GM12874 (cell line): ENCODE measurements at regions not wholly inside any gene's neighbourhood (a gene's known extent, or its start where the extent isn't known, plus 50 kb on each side); places are given as distances from the start of the nearest gene placed in this dataset.

Experiments used
- TF ChIP-seq, protein P1 (sequence below): IDR thresholded peaks from 2 replicates; pipeline ENCODE4 v1.5.1; 2011; ENCODE audit warnings: low read depth, mild to moderate bottlenecking, control low read depth, low read length, moderate library complexity; ENCODE audit not compliant: insufficient read depth

DNA sequence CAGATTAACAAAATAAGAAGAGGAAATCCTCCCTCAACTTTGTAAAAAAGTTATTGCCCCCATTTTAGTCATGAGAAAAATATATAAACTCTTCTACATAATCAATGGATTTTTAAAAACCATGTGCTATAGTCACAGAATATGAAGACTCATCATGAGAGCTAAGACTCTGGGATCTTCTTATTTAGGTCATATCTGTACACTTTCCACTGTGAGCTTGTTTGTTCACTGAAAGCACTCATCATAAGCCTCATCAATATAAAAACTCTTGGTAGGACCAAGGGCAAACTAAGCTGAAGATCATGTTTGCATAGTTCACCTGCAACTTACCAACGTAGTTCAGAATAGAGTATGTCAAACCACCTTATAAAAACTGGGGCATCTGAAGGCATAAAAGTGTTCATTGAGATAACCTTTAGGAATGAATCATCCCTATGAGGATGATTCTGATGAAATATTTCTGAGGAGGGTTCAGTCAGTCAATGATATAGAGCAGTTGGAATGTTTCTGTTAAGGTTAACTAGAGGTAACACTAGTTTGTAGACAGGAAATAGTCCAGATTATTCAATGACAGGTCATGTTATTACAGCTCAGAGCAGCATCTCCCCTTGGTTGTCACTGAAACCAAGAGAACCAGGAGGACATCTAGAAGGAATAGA lies 289.9 kb upstream of the SMC2 start:
- TF ChIP-seq, protein P1, sequence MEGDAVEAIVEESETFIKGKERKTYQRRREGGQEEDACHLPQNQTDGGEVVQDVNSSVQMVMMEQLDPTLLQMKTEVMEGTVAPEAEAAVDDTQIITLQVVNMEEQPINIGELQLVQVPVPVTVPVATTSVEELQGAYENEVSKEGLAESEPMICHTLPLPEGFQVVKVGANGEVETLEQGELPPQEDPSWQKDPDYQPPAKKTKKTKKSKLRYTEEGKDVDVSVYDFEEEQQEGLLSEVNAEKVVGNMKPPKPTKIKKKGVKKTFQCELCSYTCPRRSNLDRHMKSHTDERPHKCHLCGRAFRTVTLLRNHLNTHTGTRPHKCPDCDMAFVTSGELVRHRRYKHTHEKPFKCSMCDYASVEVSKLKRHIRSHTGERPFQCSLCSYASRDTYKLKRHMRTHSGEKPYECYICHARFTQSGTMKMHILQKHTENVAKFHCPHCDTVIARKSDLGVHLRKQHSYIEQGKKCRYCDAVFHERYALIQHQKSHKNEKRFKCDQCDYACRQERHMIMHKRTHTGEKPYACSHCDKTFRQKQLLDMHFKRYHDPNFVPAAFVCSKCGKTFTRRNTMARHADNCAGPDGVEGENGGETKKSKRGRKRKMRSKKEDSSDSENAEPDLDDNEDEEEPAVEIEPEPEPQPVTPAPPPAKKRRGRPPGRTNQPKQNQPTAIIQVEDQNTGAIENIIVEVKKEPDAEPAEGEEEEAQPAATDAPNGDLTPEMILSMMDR, result no peak

DNA sequence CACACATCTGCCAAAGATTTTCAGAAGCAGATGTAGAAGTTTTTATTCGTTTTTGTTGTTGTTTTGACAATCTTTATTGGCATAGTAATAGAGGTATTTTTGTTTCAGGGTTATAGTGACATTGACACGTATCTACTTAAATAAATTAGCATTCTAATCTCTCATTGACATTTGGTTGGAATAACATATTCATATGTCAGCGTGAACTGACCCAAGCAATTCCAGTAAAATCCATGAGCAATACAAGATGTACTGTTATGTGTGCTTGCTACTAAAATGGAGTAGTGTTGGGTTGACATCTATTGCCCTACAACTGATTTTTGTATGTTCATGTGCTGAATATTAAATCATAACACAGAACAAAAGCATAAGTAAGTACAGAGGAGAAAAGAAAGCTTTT lies 284.4 kb upstream of the SMC2 start:
- TF ChIP-seq, protein P1, result no peak

DNA sequence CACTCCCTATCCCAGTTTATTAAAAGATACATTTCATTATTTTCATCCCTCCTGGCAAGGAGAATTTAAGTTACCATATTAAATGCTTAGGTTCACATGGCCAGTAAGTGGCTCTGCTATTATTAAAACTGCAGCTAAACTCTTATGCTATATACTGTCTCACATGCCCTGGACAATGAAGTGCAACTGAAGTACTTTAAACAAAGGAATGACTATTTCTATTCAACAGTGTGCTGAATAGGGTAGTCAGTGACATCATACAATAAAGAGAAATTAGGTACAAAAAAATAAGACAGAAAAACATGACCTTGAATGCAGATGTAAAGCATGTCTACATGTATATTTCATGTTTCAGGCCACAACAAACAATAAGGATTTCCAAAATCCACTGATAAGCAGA lies 282.6 kb upstream of the SMC2 start:
- TF ChIP-seq, protein P1, result no peak

DNA sequence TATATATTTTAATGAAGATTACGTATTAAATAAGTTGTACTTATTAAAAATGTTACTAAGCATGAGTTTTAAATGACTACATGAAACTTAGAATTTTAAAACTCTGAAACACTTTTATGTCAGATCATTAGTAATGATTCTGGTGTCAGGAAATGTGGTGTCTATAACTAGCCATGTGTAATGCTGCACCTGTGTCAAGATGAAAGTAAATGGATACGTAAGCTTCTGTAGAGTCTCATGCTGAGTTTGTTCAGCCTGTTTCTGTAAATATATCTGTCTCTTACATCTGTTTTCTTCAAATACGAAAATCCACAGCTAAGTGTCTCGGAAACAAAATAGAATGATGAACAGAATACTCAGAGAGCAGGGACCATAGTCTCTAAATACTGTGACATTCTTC lies 278.0 kb upstream of the SMC2 start:
- TF ChIP-seq, protein P1, result no peak

DNA sequence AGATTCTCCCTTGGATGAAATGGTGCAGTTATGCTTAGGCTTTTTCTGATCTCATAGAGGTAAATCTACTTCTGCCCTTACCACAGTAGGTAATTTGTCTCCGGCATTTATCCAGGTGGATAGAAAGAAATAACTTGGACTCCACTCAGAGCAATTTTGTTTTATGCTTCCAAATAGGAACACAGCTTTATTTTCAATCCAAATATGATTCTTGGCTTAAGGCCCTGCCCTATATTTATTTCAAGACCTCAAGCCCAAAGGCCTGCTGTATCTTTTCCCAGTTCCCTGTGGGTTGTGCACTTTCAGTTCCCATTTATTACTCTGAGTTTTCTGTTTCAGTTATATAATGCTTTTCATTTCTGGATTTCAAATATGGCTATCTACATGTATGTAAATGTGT lies 274.2 kb upstream of the SMC2 start:
- TF ChIP-seq, protein P1, result no peak

DNA sequence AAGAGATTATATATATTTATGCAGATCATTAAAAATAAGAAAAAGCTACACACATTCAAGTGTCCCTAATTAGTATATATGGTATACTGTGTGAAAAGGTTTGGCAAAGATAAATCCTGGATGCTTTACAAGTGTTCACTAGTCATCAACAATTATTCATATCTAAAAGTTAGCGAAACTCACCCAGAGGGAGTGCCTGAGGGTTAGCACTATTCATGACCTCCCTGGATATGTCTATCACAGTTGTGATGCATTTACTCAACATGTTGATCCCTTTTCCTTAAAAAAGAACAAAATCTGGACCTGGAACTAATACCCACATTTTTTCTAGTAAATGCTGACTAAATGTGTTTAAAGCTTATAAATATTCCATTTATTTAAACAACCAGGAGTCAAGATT lies 273.0 kb upstream of the SMC2 start:
- TF ChIP-seq, protein P1, result no peak

DNA sequence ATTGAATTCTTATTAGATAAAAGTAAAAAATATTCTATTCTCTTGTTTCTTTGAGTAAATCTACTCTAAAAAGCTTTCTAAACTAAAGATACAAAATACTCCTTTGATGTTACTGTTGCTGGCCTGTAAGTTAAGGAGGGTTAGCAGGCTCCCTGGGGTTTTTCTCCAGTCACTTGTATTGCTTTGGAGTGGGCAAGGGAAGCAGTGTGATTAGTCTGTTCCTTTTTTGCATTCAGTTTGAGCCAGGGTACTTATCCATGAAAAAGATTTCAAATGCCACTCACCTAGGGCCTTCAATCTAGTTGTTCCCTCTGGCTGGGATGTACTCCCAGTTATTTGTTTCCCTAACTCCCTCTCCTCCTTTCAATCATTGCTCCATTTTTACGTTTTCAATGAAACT lies 256.2 kb upstream of the SMC2 start:
- TF ChIP-seq, protein P1, result no peak
